ENCODE measurements at regions not wholly inside any gene's neighbourhood (a gene's known extent, or its start where the extent isn't known, plus 50 kb on each side); places are given as distances from the start of the nearest gene placed in this dataset.

DNA sequence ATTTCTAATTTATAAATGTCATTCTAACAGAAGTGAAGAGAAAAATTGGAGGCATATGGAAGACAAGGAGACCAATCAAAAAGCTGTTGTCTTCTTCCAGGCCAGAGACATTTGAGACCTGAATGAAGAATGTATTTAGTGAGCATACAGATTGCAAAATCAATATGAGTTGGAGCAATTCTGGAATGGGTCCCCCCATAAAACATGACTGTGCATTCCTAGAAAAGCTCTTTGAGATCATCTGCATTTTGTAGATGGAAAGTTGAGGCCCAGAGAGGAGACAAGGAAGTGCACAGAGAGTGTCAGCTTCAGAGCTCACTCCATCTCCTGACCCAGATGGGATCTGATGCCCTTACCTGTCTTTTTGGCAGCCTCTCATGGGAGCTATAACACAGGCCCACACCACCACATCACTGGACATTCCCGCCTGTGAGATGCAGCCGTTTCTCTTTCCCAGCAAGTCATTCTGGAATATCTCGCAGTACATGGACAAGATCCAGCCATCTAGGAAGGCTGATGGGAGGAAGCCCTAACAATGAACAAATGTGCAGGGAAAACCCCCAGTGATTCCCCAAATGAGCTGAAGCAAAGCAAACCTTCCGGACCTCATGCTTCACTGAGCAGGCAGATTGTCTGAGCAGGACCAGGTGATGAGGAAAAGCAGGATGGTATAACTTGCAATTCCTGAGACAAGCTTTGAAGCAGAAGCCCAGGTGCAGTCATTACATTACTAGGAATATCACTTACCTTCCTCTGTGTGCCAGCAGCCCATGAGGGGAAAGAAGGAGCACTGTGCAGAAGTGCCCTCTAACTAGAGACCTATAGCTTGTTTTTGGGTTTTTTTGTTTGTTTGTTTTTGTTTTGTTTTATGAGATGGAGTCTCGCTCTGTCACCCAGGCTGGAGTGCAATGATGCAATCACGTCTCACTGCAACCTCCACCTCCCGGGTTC lies 445.6 kb downstream of the PLPP3 start:
- ChIA-PET CTCF (ENCODE audit: unreplicated experiment) (no interaction called here), POLR2A (interaction anchor here (0.6 to 0.7 kb wide), 2 partner anchors 13 to 337 kb away, joined by 3 read pairs; no protein-coding TSS in a partner anchor)
- Histone ChIP-seq H2AFZ (ENCODE audit: low read length) (no peak overlapping the region), H3K9me3 (ENCODE audit: low read length) (no peaks in the 10 kb centered on the region), H3K4me3 (ENCODE audit: low read depth, low read length, poor library complexity, severe bottlenecking) (no peak overlapping the region), H3K4me2 (ENCODE audit: low read length) (no peak overlapping the region), H4K20me1 (ENCODE audit: insufficient read depth, low read length) (no peaks in the 10 kb centered on the region), H3K79me2 (ENCODE audit: insufficient read depth, low read depth, low read length) (no peaks in the 10 kb centered on the region), H3K4me1 (ENCODE audit: insufficient read depth, low read length, poor library complexity, severe bottlenecking) (no peaks in the 10 kb centered on the region), H3K27ac (ENCODE audit: low read depth, low read length, poor library complexity, severe bottlenecking) (no peak overlapping the region), H3K9me2 (ENCODE audit: insufficient read depth, low read length) (no peaks in the 10 kb centered on the region), H3K36me3 (ENCODE audit: insufficient read depth, low read length) (no peaks in the 10 kb centered on the region)
- BruUV-seq (replicated peaks): no TSS peak
- no peak for DNase-seq (ENCODE audit: low spot score)
- TF ChIP-seq, protein P1, sequence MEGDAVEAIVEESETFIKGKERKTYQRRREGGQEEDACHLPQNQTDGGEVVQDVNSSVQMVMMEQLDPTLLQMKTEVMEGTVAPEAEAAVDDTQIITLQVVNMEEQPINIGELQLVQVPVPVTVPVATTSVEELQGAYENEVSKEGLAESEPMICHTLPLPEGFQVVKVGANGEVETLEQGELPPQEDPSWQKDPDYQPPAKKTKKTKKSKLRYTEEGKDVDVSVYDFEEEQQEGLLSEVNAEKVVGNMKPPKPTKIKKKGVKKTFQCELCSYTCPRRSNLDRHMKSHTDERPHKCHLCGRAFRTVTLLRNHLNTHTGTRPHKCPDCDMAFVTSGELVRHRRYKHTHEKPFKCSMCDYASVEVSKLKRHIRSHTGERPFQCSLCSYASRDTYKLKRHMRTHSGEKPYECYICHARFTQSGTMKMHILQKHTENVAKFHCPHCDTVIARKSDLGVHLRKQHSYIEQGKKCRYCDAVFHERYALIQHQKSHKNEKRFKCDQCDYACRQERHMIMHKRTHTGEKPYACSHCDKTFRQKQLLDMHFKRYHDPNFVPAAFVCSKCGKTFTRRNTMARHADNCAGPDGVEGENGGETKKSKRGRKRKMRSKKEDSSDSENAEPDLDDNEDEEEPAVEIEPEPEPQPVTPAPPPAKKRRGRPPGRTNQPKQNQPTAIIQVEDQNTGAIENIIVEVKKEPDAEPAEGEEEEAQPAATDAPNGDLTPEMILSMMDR (conservative IDR thresholded peaks at IDR 0.05; ENCODE audit: low read length): no peak
- no peak for TF ChIP-seq EZH2phosphoT487 (IDR thresholded peaks at IDR 0.05; ENCODE audit: borderline replicate concordance, low read depth, low read length)
- intact Hi-C loops (cut with micrococcal nuclease; ENCODE audit: unreplicated experiment): no loop called here

DNA sequence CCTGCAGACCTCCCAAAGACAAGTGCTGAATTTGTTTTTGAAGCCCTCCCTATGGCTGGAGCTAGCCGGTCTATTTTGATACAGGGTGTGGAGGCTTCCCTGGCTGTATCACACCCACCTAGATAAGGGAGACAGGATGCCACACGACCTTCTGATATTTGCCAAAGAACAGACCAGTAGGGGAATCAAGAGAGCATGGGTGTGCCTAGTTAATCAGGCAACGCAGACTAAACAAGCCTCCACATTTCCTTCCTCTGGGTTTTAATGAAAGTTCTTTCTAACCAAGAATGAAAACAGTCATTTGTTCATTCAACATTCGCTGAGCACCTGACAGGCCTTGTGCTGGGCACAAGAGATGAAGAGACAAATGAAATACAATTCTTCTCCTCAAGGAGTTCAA lies 446.8 kb downstream of the PLPP3 start:
- POLR2A ChIA-PET: no interaction called here
- no peak for DNase-seq (ENCODE audit: low spot score)

More for the DNA sequence above, 446.8 kb downstream of the PLPP3 start:
- intact Hi-C loops (cut with micrococcal nuclease; ENCODE audit: unreplicated experiment): no loop called here
- TF ChIP-seq, protein P1 (conservative IDR thresholded peaks at IDR 0.05; ENCODE audit: low read length): no peak
- TF ChIP-seq EZH2phosphoT487 (IDR thresholded peaks at IDR 0.05; ENCODE audit: borderline replicate concordance, low read depth, low read length): no peak
- H3K9me3 ChIP-seq (ENCODE audit: low read length): no peaks in the 10 kb centered on the region
- no peaks in the 10 kb centered on the region for H3K9me2 ChIP-seq (ENCODE audit: insufficient read depth, low read length)
- H4K20me1 ChIP-seq (ENCODE audit: insufficient read depth, low read length): no peaks in the 10 kb centered on the region
- CTCF ChIA-PET (ENCODE audit: unreplicated experiment): no interaction called here
- no peaks in the 10 kb centered on the region for H3K79me2 ChIP-seq (ENCODE audit: insufficient read depth, low read depth, low read length)
- H3K4me3 ChIP-seq (ENCODE audit: low read depth, low read length, poor library complexity, severe bottlenecking): no peak overlapping the region
- no peak overlapping the region for H3K4me2 ChIP-seq (ENCODE audit: low read length)
- no peak overlapping the region for H2AFZ ChIP-seq (ENCODE audit: low read length)
- BruUV-seq (replicated peaks): no TSS peak
- no peaks in the 10 kb centered on the region for H3K4me1 ChIP-seq (ENCODE audit: insufficient read depth, low read length, poor library complexity, severe bottlenecking)
- H3K27ac ChIP-seq (ENCODE audit: low read depth, low read length, poor library complexity, severe bottlenecking): no peak overlapping the region
- no peaks in the 10 kb centered on the region for H3K36me3 ChIP-seq (ENCODE audit: insufficient read depth, low read length)
